HepG2 (cell line): ENCODE measurements at regions not wholly inside any gene's neighbourhood (a gene's known extent, or its start where the extent isn't known, plus 50 kb on each side); places are given as distances from the start of the nearest gene placed in this dataset.

ENCODE experiments used
- ETV5 ChIP-seq: IDR thresholded peaks from 2 replicates; pipeline ENCODE4 v1.6.1; 2018; ENCODE audit warnings: missing biosample characterization, missing genetic modification reagents, inconsistent platforms, borderline replicate concordance
- FOXP1 ChIP-seq, 2 experiments: fragments of 450-650 bp in 1 of 2; IDR thresholded peaks; 2 replicates each; pipeline ENCODE4 v1.6.1; 2017 to 2018; ENCODE audit warnings: antibody characterized with exemption in 1 of 2
- IKZF4 ChIP-seq: sonication (generic); formaldehyde crosslinking; IDR thresholded peaks from 2 replicates; pipeline ENCODE4 v1.5.1; 2020; ENCODE audit warnings: borderline replicate concordance, mild to moderate bottlenecking, low read depth, missing genetic modification reagents; ENCODE audit errors: not compliant biosample characterization
- LBX2 ChIP-seq: sonication (generic); formaldehyde crosslinking; IDR thresholded peaks from 2 replicates; pipeline ENCODE4 v1.5.0; 2020; ENCODE audit warnings: missing genetic modification reagents, mild to moderate bottlenecking, borderline replicate concordance
- MAFG ChIP-seq: sonication (generic); formaldehyde crosslinking; IDR thresholded peaks from 2 replicates; pipeline ENCODE4 v1.5.1; 2020; ENCODE audit warnings: mild to moderate bottlenecking, missing genetic modification reagents
- MTA1 ChIP-seq: sonication (generic); formaldehyde crosslinking; IDR thresholded peaks from 2 replicates; pipeline ENCODE4 v1.4.0; 2020; ENCODE audit warnings: missing genetic modification reagents, mild to moderate bottlenecking, borderline replicate concordance
- NCOA1 ChIP-seq: sonication (generic); formaldehyde crosslinking; IDR thresholded peaks from 2 replicates; pipeline ENCODE4 v1.9.0; 2021; ENCODE audit warnings: missing genetic modification reagents
- SNAPC4 ChIP-seq: sonication (generic); formaldehyde crosslinking; IDR thresholded peaks from 2 replicates; pipeline ENCODE4 v1.4.0; 2020; ENCODE audit warnings: mild to moderate bottlenecking, missing genetic modification reagents
- ZNF24 ChIP-seq: fragments of 450-650 bp; IDR thresholded peaks from 2 replicates; pipeline ENCODE4 v1.6.1; 2017; ENCODE audit warnings: antibody characterized with exemption, mild to moderate bottlenecking
- ZNF484 ChIP-seq: sonication (generic); formaldehyde crosslinking; IDR thresholded peaks from 2 replicates; pipeline ENCODE4 v1.5.1; 2020; ENCODE audit warnings: mild to moderate bottlenecking, low read depth, missing genetic modification reagents, borderline replicate concordance
- ZNF891 ChIP-seq: sonication (generic); formaldehyde crosslinking; IDR thresholded peaks from 2 replicates; pipeline ENCODE4 v1.5.0; 2020; ENCODE audit warnings: mild to moderate bottlenecking, missing genetic modification reagents
- ZSCAN5A ChIP-seq: sonication (generic); formaldehyde crosslinking; IDR thresholded peaks from 2 replicates; pipeline ENCODE4 v1.8.0; 2022; ENCODE audit warnings: mild to moderate bottlenecking, missing genetic modification reagents, borderline replicate concordance

GRCh38 chr14:71659159-71659558 is 273.1 kb upstream of the RGS6 start (continued):
- no peak for TF ChIP-seq SNAPC4 (CRISPR knock-in tag)
- peak; percentile 49; the same call in 1 of the 2 replicates for TF ChIP-seq ETV5 (CRISPR knock-in tag)
- no peak for TF ChIP-seq MTA1 (CRISPR knock-in tag)
- TF ChIP-seq ZNF484, result no peak
- no peak for TF ChIP-seq FOXP1 (IDR thresholded peaks at IDR 0.05)
- 0 out of 2 replicates have a peak, but pooled peaks have one; percentile 41 for TF ChIP-seq FOXP1 (CRISPR knock-in tag; IDR thresholded peaks at IDR 0.05)
- TF ChIP-seq MAFG (CRISPR knock-in tag), result no peak
- TF ChIP-seq LBX2 (CRISPR knock-in tag), result no peak
- TF ChIP-seq NCOA1 (CRISPR knock-in tag), result no peak
- no peak for TF ChIP-seq ZSCAN5A
- no peak for TF ChIP-seq IKZF4
- TF ChIP-seq ZNF24, result no peak
- TF ChIP-seq ZNF891 (CRISPR knock-in tag), result no peak
